ENCODE measurements at regions not wholly inside any gene's neighbourhood (a gene's known extent, or its start where the extent isn't known, plus 50 kb on each side); places are given as distances from the start of the nearest gene placed in this dataset.

- TF ChIP-seq CTCF (IDR thresholded peaks at IDR 0.05; ENCODE audit: low read depth, low read length, poor library complexity, severe bottlenecking) = no peak
- TF ChIP-seq EZH2phosphoT487 (IDR thresholded peaks at IDR 0.05; ENCODE audit: borderline replicate concordance, low read length) = no peak
These were observed 64.3 kb downstream of the SHANK2 start for GRCh38 chr11:71188073-71188472.

Measured in DOHH2 (cell line).